RWPE1 (cell line): ENCODE measurements at regions not wholly inside any gene's neighbourhood (a gene's known extent, or its start where the extent isn't known, plus 50 kb on each side); places are given as distances from the start of the nearest gene placed in this dataset.

Experiments used
- CTCF ChIA-PET: fragments of 350-600 bp; sonication (Branson Sonifier 250); formaldehyde crosslinking; extraction: SDS; loops from one replicate; lab custom pipeline; 2021; lab: Yijun Ruan, JAX
- POLR2A ChIA-PET: fragments of 400-600 bp; formaldehyde crosslinking; extraction: SDS; loops from one replicate; lab custom pipeline; 2020; ENCODE audit warnings: antibody characterized with exemption; ENCODE audit not compliant: low non-redundant PET; lab: Yijun Ruan, JAX
- DNase-seq: peaks from one replicate; pipeline ENCODE4 v3.0.0; 2012; ENCODE audit warnings: low spot score
- H3K27ac ChIP-seq: fragments of 450-650 bp; 2 replicates; pipeline ENCODE4 v1.5.1; 2017
- TF ChIP-seq, protein P1 (sequence below): fragments of 450-650 bp; conservative IDR thresholded peaks from 2 replicates; pipeline ENCODE4 v1.5.1; 2017; ENCODE audit warnings: low read depth, mild to moderate bottlenecking

DNA sequence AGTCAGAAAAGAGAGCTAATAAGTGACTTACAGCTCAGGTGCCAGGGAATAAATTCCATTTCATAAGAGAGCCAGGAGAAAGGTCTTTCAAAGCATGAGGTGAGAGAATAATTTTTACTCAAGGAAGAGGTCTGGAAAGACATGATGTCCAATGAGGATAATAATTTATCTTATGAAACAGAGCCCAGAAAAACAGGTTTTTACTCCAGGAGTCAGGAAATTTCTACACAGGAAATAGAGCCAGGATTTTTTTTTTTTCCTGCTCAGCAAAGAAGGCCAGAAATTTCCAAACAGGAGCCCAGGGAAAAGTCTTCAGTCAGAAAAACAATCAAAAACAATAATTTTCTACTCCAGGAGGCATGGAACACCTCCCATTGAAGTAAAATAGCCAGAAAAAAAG, 1185.7 kb upstream of the TSPY4 start:
- CTCF ChIA-PET, result no interaction called here
- POLR2A ChIA-PET, result no interaction called here
- DNase-seq, result no peak
- no peak overlapping the region for H3K27ac ChIP-seq
- TF ChIP-seq, protein P1, sequence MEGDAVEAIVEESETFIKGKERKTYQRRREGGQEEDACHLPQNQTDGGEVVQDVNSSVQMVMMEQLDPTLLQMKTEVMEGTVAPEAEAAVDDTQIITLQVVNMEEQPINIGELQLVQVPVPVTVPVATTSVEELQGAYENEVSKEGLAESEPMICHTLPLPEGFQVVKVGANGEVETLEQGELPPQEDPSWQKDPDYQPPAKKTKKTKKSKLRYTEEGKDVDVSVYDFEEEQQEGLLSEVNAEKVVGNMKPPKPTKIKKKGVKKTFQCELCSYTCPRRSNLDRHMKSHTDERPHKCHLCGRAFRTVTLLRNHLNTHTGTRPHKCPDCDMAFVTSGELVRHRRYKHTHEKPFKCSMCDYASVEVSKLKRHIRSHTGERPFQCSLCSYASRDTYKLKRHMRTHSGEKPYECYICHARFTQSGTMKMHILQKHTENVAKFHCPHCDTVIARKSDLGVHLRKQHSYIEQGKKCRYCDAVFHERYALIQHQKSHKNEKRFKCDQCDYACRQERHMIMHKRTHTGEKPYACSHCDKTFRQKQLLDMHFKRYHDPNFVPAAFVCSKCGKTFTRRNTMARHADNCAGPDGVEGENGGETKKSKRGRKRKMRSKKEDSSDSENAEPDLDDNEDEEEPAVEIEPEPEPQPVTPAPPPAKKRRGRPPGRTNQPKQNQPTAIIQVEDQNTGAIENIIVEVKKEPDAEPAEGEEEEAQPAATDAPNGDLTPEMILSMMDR, result no peak

DNA sequence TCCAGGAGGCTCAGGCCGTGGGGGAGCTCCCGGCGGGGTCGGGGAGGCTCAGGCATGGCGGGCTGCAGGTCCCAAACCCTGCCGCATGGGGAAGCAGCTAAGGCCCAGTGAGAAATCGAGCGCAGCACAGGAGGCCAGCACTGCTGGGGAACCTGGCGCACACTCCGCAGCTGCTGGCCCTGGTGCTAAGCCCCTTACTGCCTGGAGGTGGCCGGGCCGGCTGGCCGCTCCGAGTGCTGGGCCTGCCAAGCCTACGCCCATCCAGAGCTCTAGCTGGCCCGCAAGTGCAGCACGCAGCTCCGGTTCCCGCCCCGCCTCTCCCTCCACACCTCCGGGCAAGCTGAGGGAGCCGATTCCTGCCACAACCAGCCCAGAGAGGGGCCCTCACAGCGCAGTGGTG, 1208.7 kb upstream of the TSPY4 start:
- TF ChIP-seq, protein P1, result no peak
- no peak overlapping the region for H3K27ac ChIP-seq
- ChIA-PET CTCF (no interaction called here), POLR2A (interaction anchor here (0.6 kb wide), 1 partner anchor 14 kb away, joined by 3 read pairs; no protein-coding TSS in a partner anchor)
- no peak for DNase-seq

DNA sequence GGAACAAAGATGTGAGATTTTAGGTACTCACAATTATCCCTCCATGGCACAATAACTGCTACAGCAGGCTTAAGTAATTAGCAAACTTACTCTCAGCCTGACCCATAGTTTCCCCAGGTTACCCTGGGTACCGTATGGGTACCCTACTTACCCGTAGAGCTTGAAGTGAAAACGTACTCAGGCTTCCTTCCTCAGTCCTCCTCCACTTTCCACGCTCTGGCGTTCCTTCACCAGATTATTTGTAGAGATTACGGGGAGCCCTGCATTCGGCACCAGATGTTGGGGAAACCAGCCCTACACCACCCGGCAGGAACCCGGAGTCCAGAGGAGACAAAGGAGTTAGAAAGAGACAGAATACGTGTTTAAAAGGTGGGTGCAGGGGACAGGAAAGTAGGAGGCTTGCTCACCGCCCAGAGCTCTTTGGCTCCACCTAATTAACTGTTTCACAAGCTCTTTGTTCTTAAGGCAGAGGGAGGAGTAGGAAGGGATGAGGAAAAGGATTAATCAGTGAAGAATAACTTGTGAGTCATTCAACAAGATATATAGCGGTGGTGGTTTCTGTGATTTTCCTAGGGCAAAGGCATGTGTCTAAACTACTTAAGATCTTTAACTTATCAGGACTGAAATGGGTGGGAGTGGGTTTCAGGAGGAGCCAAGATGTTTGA, 1211.2 kb upstream of the TSPY4 start:
- peak; percentile 3 for DNase-seq
- ChIA-PET POLR2A (no interaction called here), CTCF (no interaction called here)
- TF ChIP-seq, protein P1, result no peak
- peak overlapping the region; percentile 77 for H3K27ac ChIP-seq

DNA sequence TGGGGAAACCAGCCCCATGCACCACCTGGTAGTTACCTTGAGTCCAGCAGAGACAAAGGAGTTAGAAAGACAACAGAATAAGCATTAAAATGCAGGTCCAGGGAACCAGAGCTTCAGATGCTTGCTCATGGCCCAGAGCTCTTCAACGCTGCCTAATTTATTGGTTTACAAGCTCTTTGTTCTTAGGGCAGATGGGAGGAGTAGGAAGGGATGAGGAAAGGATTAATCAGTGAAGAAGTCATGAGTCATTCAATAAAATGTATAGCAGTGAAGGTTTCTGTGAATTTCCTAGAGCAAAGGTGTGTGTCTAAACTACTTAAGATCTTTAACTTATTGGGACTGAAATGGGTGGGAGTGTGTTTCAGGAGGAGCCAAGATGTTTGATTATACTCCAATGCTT, 1210.3 kb upstream of the AMELY start:
- DNase-seq, result peak; percentile 2
- POLR2A ChIA-PET, result no interaction called here

DNA sequence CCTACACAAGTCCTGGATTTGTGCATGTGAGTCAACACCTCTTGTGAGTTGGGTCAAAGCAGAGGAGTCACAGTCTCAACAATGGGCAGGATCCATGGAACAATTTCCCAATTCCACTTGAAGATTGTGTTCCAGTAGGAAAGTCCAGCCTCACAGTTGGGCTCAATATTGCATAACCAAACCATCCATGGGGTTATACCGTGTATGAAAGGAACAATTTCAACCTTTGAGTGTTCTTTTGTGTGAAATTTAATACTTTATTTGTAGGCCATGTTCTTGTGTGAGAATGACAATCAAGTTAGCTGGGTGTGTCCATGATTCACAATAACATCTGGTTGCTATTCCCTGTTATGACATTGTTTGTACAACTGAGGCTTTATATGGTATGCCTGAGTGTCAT, 1182.9 kb upstream of the AMELY start:
- no peak for DNase-seq
- H3K27ac ChIP-seq, result no peak overlapping the region
- ChIA-PET CTCF (no interaction called here), POLR2A (no interaction called here)
- TF ChIP-seq, protein P1, result no peak

More for the DNA sequence above, 1210.3 kb upstream of the AMELY start:
- TF ChIP-seq, protein P1, result no peak
- no peak overlapping the region for H3K27ac ChIP-seq
- CTCF ChIA-PET, result no interaction called here

DNA sequence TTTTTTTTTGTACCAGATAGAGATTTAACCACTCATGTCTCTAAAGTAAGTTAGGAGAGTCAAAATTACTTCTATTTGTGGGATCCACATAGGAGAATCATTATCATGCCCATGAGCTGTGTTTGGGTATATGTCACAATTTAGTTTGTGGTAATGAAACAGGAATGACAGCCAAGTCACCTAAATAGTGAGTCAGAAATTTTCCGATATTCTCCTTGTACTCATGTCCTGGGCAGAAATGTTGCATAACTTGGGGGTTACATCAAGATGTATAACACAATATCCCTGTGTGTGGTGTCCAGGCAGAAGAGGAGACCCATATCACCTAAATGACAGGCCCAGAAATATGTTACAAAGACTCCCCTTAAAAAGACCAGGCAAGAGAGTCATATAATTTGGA, 1181.4 kb upstream of the AMELY start:
- H3K27ac ChIP-seq, result no peak overlapping the region
- TF ChIP-seq, protein P1, result no peak
- no peak for DNase-seq
- POLR2A ChIA-PET, result no interaction called here
- CTCF ChIA-PET, result no interaction called here

DNA sequence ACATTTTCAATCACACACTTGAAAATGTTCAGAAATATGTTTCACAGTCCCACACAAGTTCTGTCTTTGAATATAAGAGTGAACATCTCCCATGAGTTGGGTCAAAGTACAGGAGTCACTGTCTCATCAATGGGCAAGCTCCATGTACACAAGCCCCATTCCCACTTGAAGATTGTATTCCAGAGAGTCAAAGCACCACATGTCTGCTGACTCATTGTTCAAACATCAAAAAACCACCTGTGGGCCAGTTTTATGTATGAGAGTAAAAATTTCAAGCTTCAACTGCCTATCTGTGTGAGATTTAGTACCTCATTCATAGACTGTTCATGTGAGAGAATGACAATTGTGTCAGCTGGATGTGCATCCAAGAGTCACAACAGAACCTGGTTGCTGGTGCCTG, 1174.4 kb upstream of the AMELY start:
- CTCF ChIA-PET, result no interaction called here
- TF ChIP-seq, protein P1, result no peak
- no peak overlapping the region for H3K27ac ChIP-seq
- no peak for DNase-seq
- POLR2A ChIA-PET, result no interaction called here
